HG02623 (cell line): ENCODE measurements at regions not wholly inside any gene's neighbourhood (a gene's known extent, or its start where the extent isn't known, plus 50 kb on each side); places are given as distances from the start of the nearest gene placed in this dataset.
"Not testable (repeated sequence)": the region's sequence is repeated elsewhere in the genome, so short reads cannot be mapped to it uniquely, and the experiment has no call there.

Source experiments
- ATAC-seq: cut with Tn5 transposase; IDR thresholded peaks from one replicate; pipeline ENCODE4 v1.9.1; 2021; ENCODE audit warnings: moderate library complexity; ENCODE audit not compliant: unreplicated experiment

- ATAC-seq = no peak
Measured at GRCh38 chr15:20272422-20273184, 269.0 kb downstream of the GOLGA6L6 start.

GRCh38 chr15:20271647-20272046 is 270.0 kb downstream of the GOLGA6L6 start:
- no peak for ATAC-seq

- ATAC-seq = not testable (repeated sequence)
Measured at GRCh38 chr15:20269956-20270355, 271.6 kb downstream of the GOLGA6L6 start.

DNA sequence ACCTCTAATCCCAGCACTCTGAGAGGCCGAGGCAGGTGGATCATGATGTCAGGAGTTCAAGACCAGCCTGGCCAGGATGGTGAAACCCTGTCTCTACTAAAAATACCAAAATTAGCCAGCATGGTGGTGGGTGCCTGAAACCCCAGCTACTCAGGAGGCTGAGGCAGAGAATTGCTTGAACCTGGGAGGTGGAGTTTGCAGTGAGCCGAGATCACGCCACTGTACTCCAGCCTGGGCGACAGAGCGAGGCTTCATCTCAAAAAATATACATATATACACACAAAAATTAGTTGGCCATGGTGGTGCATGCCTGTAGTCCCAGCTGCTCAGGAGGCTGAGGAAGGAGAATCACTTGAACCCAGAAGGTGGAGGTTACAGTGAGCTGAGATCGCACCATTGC is 273.6 kb downstream of the GOLGA6L6 start:
- not testable (repeated sequence) for ATAC-seq

GRCh38 chr15:20267051-20267730 is 274.4 kb downstream of the GOLGA6L6 start:
- ATAC-seq = not testable (repeated sequence)

DNA sequence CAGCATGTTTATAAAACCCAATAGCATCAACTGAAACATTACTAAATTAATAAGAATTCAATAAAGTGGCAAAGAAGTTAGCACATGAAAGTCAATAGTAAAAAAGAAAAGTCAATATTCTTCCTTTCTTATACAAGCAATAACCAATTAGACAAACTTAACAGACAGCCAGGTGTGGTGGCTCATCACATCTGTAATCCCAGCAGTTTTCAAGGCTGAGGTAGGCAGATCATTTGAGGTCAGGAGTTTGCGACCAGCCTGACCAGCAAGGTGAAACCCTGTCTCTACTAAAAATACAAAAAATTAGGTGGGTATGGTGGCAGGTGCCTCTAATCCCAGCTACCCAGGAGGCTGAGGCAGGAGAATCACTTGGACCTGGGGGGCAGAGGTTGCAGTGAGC is 275.9 kb downstream of the GOLGA6L6 start:
- not testable (repeated sequence) for ATAC-seq

GRCh38 chr15:20261321-20262280 is 280.0 kb downstream of the GOLGA6L6 start:
- not testable (repeated sequence) for ATAC-seq

GRCh38 chr15:20260650-20261049 is 280.9 kb downstream of the GOLGA6L6 start:
- ATAC-seq = not testable (repeated sequence)

- not testable (repeated sequence) for ATAC-seq
Measured at GRCh38 chr15:20259559-20260190, 281.9 kb downstream of the GOLGA6L6 start.

DNA sequence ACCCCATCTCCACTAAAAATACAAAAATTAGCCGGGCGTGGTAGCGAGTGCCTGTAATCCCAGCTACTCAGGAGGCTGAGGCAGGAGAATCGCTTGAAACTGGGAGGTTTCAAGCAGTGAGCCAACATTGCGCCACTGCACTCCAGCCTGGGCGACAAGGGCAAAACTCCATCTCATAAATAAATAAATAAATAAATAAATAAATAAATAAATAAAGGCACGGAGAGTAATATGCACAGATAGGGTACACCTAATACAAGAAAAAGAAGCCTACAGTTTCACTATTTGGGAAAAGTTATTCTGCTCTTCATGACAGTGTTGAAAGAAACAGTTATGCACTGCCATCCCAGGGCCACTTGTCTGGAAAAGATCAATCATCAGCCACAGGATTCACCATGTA is 285.2 kb downstream of the GOLGA6L6 start:
- ATAC-seq = not testable (repeated sequence)

- ATAC-seq = not testable (repeated sequence)
Measured at GRCh38 chr15:20255641-20256040, 286.0 kb downstream of the GOLGA6L6 start.

GRCh38 chr15:20253047-20253615 is 288.5 kb downstream of the GOLGA6L6 start:
- ATAC-seq = not testable (repeated sequence)

GRCh38 chr15:20252040-20252439 is 289.6 kb downstream of the GOLGA6L6 start:
- not testable (repeated sequence) for ATAC-seq

DNA sequence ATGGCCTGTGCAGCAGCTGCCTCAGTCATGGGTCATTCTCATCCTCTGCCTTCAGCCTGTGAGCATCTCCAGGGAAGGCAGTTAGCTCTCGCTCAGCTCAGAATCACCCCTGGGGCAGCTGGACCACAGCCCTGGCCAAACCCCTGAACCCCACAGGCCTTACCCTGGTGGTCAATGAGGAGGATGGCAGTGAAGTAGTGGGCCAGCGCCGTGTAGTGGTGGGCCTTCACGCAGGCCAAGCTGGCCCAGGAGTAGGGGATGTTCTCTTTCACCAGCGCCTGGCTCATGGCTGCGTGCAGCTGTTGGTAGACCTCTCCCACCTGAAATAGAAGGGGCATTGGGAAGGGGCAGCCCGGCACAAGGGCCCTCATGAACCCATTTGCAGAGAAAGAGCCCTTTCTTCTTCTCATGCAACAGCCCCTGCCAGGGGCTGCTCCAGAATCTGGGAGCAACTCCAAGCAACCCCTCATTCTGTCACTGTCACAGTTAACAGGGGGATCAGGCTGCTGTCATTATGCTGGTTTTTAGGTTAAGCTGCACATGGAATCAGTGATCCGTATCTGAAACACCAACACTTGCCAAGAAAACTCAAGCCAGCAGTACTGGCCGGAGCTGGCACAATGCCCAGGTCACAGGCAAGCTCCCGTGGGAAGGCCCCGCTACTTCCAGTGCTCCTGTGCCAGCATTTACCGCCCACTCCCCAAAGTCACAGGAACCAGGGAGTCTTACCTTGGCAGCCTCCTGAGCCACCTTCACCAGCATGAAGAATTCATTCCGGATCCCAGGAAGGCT is 290.2 kb downstream of the GOLGA6L6 start:
- not testable (repeated sequence) for ATAC-seq

DNA sequence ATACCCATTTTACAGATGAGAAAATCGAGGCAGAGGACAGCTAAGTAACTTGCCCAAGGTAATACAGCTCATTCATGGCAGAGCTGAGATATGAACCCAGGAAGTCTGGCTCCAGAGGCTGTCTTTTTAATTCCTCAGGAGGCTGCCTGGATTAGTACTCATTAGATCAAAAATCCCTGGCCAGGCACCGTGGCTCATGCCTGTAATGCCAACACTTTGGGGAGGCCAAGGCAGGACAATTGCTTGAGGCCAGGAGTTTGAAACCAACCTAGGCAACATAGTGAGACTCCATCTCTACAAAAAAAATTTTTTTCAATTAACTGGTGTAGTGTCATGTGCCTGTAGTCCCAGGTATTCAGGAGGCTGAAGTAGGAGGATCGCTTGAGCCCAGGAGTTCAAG is 291.4 kb downstream of the GOLGA6L6 start:
- not testable (repeated sequence) for ATAC-seq

- ATAC-seq = not testable (repeated sequence)
Measured at GRCh38 chr15:20249677-20249970, 292.0 kb downstream of the GOLGA6L6 start.

- ATAC-seq = not testable (repeated sequence)
Measured at GRCh38 chr15:20248434-20248833, 293.2 kb downstream of the GOLGA6L6 start.

- not testable (repeated sequence) for ATAC-seq
Measured at GRCh38 chr15:20247137-20247536, 294.5 kb downstream of the GOLGA6L6 start.

- not testable (repeated sequence) for ATAC-seq
Measured at GRCh38 chr15:20246624-20247023, 295.0 kb downstream of the GOLGA6L6 start.

GRCh38 chr15:20245856-20246255 is 295.7 kb downstream of the GOLGA6L6 start:
- not testable (repeated sequence) for ATAC-seq
